Gastrocnemius medialis (tissue), 4 donors: ENCODE measurements at regions not wholly inside any gene's neighbourhood (a gene's known extent, or its start where the extent isn't known, plus 50 kb on each side); places are given as distances from the start of the nearest gene placed in this dataset.

Source experiments
- POLR2A ChIP-seq, 2 donors: fragments of 450-650 bp; IDR thresholded peaks; one replicate each; pipeline ENCODE4 v1.6.1; 2017; ENCODE audit warnings: antibody characterized with exemption in 2 of 2, mild to moderate bottlenecking in 2 of 2, moderate library complexity in 2 of 2
- TF ChIP-seq, protein P1 (sequence below), 5 experiments: fragments of 450-650 bp in 3 of 5; fragments of 200-600 bp in 2 of 5; sonication (generic) in 2 of 5; IDR thresholded peaks in 4 of 5; conservative IDR thresholded peaks in 1 of 5; 1 replicate in 4 of 5; 2 replicates in 1 of 5; pipeline ENCODE4 v1.5.1; 2016 to 2019; ENCODE audit warnings: antibody characterized with exemption in 5 of 5, mild to moderate bottlenecking in 3 of 5, moderate library complexity in 3 of 5

- no peak for TF ChIP-seq POLR2A (IDR thresholded peaks at IDR 0.05)
- TF ChIP-seq, protein P1, sequence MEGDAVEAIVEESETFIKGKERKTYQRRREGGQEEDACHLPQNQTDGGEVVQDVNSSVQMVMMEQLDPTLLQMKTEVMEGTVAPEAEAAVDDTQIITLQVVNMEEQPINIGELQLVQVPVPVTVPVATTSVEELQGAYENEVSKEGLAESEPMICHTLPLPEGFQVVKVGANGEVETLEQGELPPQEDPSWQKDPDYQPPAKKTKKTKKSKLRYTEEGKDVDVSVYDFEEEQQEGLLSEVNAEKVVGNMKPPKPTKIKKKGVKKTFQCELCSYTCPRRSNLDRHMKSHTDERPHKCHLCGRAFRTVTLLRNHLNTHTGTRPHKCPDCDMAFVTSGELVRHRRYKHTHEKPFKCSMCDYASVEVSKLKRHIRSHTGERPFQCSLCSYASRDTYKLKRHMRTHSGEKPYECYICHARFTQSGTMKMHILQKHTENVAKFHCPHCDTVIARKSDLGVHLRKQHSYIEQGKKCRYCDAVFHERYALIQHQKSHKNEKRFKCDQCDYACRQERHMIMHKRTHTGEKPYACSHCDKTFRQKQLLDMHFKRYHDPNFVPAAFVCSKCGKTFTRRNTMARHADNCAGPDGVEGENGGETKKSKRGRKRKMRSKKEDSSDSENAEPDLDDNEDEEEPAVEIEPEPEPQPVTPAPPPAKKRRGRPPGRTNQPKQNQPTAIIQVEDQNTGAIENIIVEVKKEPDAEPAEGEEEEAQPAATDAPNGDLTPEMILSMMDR (IDR thresholded peaks at IDR 0.05 in 4 of 5, conservative IDR thresholded peaks at IDR 0.05 in 1 of 5), result no peak
Measured at GRCh38 chr20:60869087-60869486, 383.0 kb upstream of the CDH4 start.
